Osteocyte (in vitro differentiated cells): ENCODE measurements at regions not wholly inside any gene's neighbourhood (a gene's known extent, or its start where the extent isn't known, plus 50 kb on each side); places are given as distances from the start of the nearest gene placed in this dataset.

Source experiments
- DNase-seq: peaks from one replicate; pipeline ENCODE4 v3.0.0; 2021; ENCODE audit warnings: mixed read lengths; ENCODE audit not compliant: unreplicated experiment; ENCODE audit errors: extremely low spot score
- H3K27ac Mint-ChIP-seq: one replicate; pipeline ENCODE4 v1.8.0; 2021; ENCODE audit warnings: mild to moderate bottlenecking, mixed read lengths; ENCODE audit not compliant: unreplicated experiment
- H3K27me3 Mint-ChIP-seq: one replicate; pipeline ENCODE4 v1.8.0; 2021; ENCODE audit warnings: mixed read lengths; ENCODE audit not compliant: unreplicated experiment
- H3K36me3 Mint-ChIP-seq: one replicate; pipeline ENCODE4 v1.8.0; 2021; ENCODE audit warnings: mixed read lengths; ENCODE audit not compliant: unreplicated experiment
- H3K4me1 Mint-ChIP-seq: one replicate; pipeline ENCODE4 v1.8.0; 2021; ENCODE audit warnings: mixed read lengths; ENCODE audit not compliant: unreplicated experiment
- H3K4me3 Mint-ChIP-seq: one replicate; pipeline ENCODE4 v1.8.0; 2021; ENCODE audit warnings: mild to moderate bottlenecking, moderate library complexity, mixed read lengths; ENCODE audit not compliant: unreplicated experiment
- H3K9me3 Mint-ChIP-seq: one replicate; pipeline ENCODE4 v1.8.0; 2021; ENCODE audit warnings: mixed read lengths; ENCODE audit not compliant: unreplicated experiment
- CTCF ChIP-seq: fragments of 200-600 bp; sonication (generic); IDR thresholded peaks from 2 replicates; pipeline ENCODE4 v1.5.0; 2021; ENCODE audit warnings: antibody characterized with exemption, mild to moderate bottlenecking, moderate library complexity

- Mint-ChIP-seq H3K27me3 (no peaks in the 10 kb centered on the region), H3K27ac (no peak overlapping the region), H3K4me1 (peaks cover under 1% of the 10 kb centered on the region), H3K36me3 (no peaks in the 10 kb centered on the region), H3K4me3 (no peak overlapping the region), H3K9me3 (no peaks in the 10 kb centered on the region)
- no peak for TF ChIP-seq CTCF
- no peak for DNase-seq
Observed at GRCh38 chr3:152785051-152785450, 49.9 kb upstream of the P2RY1 start.
